ENCODE measurements at regions not wholly inside any gene's neighbourhood (a gene's known extent, or its start where the extent isn't known, plus 50 kb on each side); places are given as distances from the start of the nearest gene placed in this dataset.

DNA sequence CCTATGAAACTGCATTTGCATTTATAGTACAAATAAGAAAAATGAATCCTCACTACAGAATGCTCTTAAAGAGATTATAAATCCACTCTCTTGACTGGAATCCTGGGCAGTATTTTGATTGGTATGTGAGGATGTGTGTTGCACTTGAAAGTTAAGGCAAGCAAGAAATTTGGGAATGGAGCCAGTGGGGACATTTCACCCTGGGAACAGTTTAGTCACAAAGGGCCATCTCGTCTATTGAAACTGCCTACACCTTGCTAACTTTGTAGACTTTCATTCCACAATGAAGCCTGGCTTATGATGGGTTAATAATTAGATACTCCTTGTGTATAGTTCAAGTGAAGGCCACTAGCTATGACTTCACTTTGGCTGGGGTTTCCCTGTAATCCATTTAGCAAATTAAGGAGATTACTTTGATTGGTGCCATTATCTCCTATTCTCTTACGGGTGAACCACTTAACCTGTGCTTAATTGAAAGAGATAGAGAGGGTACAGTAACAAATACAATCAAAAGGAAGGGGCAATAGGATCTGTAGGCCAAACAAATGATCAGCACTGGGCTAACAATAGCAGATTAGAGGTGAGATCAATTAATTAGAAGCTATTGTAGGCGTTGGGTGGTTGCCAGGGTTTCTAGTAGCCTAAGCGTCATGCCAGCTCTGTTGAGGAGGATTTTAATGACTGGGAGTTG, 146.9 kb upstream of the RARB start:
- Histone ChIP-seq H3K79me2 (replicated peaks; ENCODE audit: insufficient read depth) (no peaks in the 10 kb centered on the region), H3K27me3 (ENCODE audit: insufficient read depth) (no peaks in the 10 kb centered on the region), H3K4me2 (no peak overlapping the region), H3K9me2 (ENCODE audit: insufficient read depth) (peaks cover 31% of the 10 kb centered on the region), H3K36me3 (ENCODE audit: insufficient read depth) (no peaks in the 10 kb centered on the region), H3K4me1 (ENCODE audit: insufficient read depth) (peaks cover 3% of the 10 kb centered on the region; the same call in 1 of the 2 replicates), H3K4me3 (no peak overlapping the region), H3F3A (replicated peaks; ENCODE audit: low read depth) (no peaks in the 10 kb centered on the region), H3K27ac (ENCODE audit: low read depth) (no peak overlapping the region), H2AFZ (no peak overlapping the region), H4K20me1 (replicated peaks; ENCODE audit: insufficient read depth) (no peaks in the 10 kb centered on the region)
- Mint-ChIP-seq H3K9me3 (no peaks in the 10 kb centered on the region), H3K4me3 (no peak overlapping the region), H3K27ac (no peak overlapping the region), H3K36me3 (ENCODE audit: low read depth) (no peaks in the 10 kb centered on the region), H3K4me1 (no peaks in the 10 kb centered on the region), H3K27me3 (ENCODE audit: insufficient read depth, low read depth, poor library complexity) (peaks cover 2% of the 10 kb centered on the region)
- TF ChIP-seq STAT1 (IDR thresholded peaks at IDR 0.05; ENCODE audit: unreplicated experiment) (no peak), POLR2AphosphoS5 (IDR thresholded peaks at IDR 0.05; ENCODE audit: low read depth) (no peak), EZH2phosphoT487 (IDR thresholded peaks at IDR 0.05; ENCODE audit: unreplicated experiment) (no peak), ZNF331 (CRISPR knock-in tag; IDR thresholded peaks at IDR 0.05; ENCODE audit: low read depth) (no peak), JUNB (IDR thresholded peaks at IDR 0.05; ENCODE audit: unreplicated experiment) (no peak), EZH2 (IDR thresholded peaks at IDR 0.05; ENCODE audit: low read depth, unreplicated experiment) (no peak)
- TF ChIP-seq, protein P1, sequence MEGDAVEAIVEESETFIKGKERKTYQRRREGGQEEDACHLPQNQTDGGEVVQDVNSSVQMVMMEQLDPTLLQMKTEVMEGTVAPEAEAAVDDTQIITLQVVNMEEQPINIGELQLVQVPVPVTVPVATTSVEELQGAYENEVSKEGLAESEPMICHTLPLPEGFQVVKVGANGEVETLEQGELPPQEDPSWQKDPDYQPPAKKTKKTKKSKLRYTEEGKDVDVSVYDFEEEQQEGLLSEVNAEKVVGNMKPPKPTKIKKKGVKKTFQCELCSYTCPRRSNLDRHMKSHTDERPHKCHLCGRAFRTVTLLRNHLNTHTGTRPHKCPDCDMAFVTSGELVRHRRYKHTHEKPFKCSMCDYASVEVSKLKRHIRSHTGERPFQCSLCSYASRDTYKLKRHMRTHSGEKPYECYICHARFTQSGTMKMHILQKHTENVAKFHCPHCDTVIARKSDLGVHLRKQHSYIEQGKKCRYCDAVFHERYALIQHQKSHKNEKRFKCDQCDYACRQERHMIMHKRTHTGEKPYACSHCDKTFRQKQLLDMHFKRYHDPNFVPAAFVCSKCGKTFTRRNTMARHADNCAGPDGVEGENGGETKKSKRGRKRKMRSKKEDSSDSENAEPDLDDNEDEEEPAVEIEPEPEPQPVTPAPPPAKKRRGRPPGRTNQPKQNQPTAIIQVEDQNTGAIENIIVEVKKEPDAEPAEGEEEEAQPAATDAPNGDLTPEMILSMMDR (conservative IDR thresholded peaks at IDR 0.05; ENCODE audit: low read depth in 2 of 2), result no peak
- TF ChIP-seq, protein P2, sequence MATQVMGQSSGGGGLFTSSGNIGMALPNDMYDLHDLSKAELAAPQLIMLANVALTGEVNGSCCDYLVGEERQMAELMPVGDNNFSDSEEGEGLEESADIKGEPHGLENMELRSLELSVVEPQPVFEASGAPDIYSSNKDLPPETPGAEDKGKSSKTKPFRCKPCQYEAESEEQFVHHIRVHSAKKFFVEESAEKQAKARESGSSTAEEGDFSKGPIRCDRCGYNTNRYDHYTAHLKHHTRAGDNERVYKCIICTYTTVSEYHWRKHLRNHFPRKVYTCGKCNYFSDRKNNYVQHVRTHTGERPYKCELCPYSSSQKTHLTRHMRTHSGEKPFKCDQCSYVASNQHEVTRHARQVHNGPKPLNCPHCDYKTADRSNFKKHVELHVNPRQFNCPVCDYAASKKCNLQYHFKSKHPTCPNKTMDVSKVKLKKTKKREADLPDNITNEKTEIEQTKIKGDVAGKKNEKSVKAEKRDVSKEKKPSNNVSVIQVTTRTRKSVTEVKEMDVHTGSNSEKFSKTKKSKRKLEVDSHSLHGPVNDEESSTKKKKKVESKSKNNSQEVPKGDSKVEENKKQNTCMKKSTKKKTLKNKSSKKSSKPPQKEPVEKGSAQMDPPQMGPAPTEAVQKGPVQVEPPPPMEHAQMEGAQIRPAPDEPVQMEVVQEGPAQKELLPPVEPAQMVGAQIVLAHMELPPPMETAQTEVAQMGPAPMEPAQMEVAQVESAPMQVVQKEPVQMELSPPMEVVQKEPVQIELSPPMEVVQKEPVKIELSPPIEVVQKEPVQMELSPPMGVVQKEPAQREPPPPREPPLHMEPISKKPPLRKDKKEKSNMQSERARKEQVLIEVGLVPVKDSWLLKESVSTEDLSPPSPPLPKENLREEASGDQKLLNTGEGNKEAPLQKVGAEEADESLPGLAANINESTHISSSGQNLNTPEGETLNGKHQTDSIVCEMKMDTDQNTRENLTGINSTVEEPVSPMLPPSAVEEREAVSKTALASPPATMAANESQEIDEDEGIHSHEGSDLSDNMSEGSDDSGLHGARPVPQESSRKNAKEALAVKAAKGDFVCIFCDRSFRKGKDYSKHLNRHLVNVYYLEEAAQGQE (IDR thresholded peaks at IDR 0.05; ENCODE audit: unreplicated experiment), result no peak
- TF ChIP-seq, protein P3, sequence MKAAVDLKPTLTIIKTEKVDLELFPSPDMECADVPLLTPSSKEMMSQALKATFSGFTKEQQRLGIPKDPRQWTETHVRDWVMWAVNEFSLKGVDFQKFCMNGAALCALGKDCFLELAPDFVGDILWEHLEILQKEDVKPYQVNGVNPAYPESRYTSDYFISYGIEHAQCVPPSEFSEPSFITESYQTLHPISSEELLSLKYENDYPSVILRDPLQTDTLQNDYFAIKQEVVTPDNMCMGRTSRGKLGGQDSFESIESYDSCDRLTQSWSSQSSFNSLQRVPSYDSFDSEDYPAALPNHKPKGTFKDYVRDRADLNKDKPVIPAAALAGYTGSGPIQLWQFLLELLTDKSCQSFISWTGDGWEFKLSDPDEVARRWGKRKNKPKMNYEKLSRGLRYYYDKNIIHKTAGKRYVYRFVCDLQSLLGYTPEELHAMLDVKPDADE (IDR thresholded peaks at IDR 0.05), result no peak
- no peak for DNase-seq (ENCODE audit: low spot score)
- no peak for ATAC-seq
